Spinal cord (tissue), 9 donors: ENCODE measurements at regions not wholly inside any gene's neighbourhood (a gene's known extent, or its start where the extent isn't known, plus 50 kb on each side); places are given as distances from the start of the nearest gene placed in this dataset.
A peak's percentile ranks its signal among the peaks of the same experiment; 100 is the strongest.

ENCODE experiments used
- DNase-seq, 6 donors: peaks; one replicate each; pipeline versions ENCODE4 v3.0.0 to v3.0.0-alpha.2; 2013 to 2015; ENCODE audit warnings: low spot score in 6 of 6, low read depth in 4 of 6
- H3K27ac ChIP-seq: one replicate; pipeline ENCODE4 v1.5.1; 2013; ENCODE audit warnings: low read depth, low read length, control low read depth
- H3K27me3 ChIP-seq: one replicate; pipeline ENCODE4 v1.6.1; 2013; ENCODE audit warnings: low read length; ENCODE audit not compliant: control insufficient read depth, insufficient read depth
- H3K36me3 ChIP-seq: one replicate; pipeline ENCODE4 v1.6.1; 2013; ENCODE audit warnings: low read length; ENCODE audit not compliant: control insufficient read depth, insufficient read depth
- H3K4me1 ChIP-seq: one replicate; pipeline ENCODE4 v1.6.1; 2013; ENCODE audit warnings: low read length; ENCODE audit not compliant: control insufficient read depth, insufficient read depth
- H3K4me3 ChIP-seq: one replicate; pipeline ENCODE4 v1.5.1; 2013; ENCODE audit warnings: low read depth, low read length, control low read depth
- H3K9me3 ChIP-seq: one replicate; pipeline ENCODE4 v1.6.1; 2013; ENCODE audit warnings: low read length; ENCODE audit not compliant: control insufficient read depth, insufficient read depth
- WGBS: methylation state at CpG from one replicate; pipeline ENCODE4 v1.1.5; 2013; ENCODE audit warnings: missing lambda C conversion rate; ENCODE audit not compliant: insufficient coverage; 5-methylcytosine and 5-hydroxymethylcytosine counted together
- donor health status: healthy.

DNA sequence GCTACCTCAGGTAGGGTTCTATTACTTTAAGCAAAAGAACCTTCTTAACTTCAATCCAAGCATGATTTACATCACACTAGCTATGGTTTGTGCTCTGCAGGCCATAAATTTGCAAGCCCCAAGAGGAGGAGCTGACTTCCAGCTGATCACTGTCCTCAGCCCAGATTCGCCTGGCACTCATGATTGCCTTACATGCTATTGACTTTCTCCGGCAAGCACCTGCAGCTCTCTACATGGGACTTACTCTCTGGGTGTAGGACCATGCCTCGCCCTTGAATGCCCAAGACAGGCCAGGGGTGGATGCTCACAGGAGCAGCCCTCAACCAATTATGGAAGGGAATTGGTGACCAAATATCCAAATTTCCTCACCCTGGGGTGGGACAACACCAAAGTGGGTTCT lies 99.8 kb downstream of the ESM1 start:
- no peaks in the 10 kb centered on the region for H3K36me3 ChIP-seq
- H3K4me1 ChIP-seq = peaks cover 15% of the 10 kb centered on the region
- H3K27me3 ChIP-seq = peaks cover 24% of the 10 kb centered on the region
- no peak for DNase-seq
- 100% methylated on average over 1 of the region's 3 CpGs for WGBS
- no peak overlapping the region for H3K4me3 ChIP-seq
- no peaks in the 10 kb centered on the region for H3K9me3 ChIP-seq
- no peak overlapping the region for H3K27ac ChIP-seq

- Histone ChIP-seq H3K27me3 (peaks cover 24% of the 10 kb centered on the region), H3K4me1 (peaks cover 15% of the 10 kb centered on the region), H3K36me3 (no peaks in the 10 kb centered on the region), H3K27ac (no peak overlapping the region), H3K4me3 (no peak overlapping the region), H3K9me3 (no peaks in the 10 kb centered on the region)
- no peak for DNase-seq
- WGBS = 13% methylated on average over 18 of the region's 18 CpGs
Measured at GRCh38 chr5:54884195-54884536, 101.2 kb downstream of the ESM1 start.

DNA sequence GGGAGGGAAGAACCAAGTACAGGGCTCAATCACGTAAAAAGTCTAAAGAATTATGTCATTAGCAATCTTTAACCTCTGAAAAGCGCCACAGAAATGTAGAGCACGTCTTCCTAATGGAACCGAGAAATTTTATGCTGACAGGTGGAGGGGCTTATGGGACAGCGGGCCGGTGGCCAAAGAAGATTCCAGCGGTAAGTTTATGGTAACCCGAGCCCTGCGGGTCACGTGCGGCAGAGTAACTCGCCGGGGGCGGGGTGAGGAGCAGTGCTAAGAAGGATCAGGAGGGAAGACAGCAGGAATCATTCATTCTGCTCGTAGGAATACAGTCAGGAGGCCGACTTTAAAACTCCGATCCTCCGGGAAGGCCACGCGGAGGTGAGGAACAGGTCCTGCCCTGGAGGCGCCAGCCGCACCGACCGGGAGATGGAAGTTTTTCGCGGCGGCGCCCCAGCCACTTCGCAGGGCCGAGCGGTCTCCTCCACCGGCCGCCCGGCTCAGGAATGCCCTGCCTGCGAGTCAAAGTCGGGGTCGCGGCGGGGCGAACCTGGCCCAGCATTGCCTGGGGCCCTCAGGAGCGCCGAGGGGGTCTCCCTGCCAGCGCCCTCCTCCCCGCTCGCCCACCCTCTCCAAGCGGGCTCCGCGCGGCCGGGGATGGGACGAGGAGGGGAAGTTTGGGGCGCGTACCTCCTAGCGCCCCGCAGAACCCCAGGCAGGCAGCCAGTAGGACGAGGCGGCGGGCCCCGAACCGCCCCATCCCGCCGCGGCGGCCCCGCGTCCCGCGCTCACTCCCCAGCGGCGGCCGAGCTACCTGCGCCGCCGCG lies 101.8 kb downstream of the ESM1 start:
- Histone ChIP-seq H3K27ac (peak overlapping the region; percentile 37), H3K36me3 (no peaks in the 10 kb centered on the region), H3K4me1 (peaks cover 15% of the 10 kb centered on the region), H3K4me3 (peak overlapping the region; percentile 41), H3K27me3 (peaks cover 24% of the 10 kb centered on the region), H3K9me3 (no peaks in the 10 kb centered on the region)
- DNase-seq = peak in 5 of 6 donors; percentile 11 to 65 (median 40)
- under 1% methylated on average over 73 of the region's 75 CpGs for WGBS

DNA sequence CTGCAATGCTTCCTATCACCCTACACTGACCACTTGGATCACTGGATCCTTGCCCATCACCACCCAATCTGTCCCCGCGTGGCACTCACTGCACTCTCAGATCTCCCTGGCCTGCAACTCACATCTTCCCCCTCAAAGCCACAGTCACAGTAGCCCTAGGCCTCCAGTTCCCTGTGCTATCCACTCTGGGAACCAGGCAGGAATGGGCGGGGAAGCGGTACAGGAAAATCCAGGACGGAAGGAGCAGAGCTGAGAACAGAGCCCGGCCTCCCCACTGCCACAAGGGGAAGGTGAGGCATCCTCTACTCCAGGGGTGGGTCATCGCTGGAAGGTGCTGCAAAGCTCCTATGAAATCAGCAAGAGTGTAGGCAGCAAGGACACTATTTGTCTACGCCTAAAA lies 102.6 kb downstream of the ESM1 start:
- WGBS = 70% methylated on average over 4 of the region's 8 CpGs
- DNase-seq = no peak
- no peak overlapping the region for H3K27ac ChIP-seq
- peaks cover 24% of the 10 kb centered on the region for H3K27me3 ChIP-seq
- H3K4me1 ChIP-seq = peaks cover 15% of the 10 kb centered on the region
- no peaks in the 10 kb centered on the region for H3K36me3 ChIP-seq
- no peaks in the 10 kb centered on the region for H3K9me3 ChIP-seq
- H3K4me3 ChIP-seq = no peak overlapping the region

GRCh38 chr5:54882101-54882500 lies 103.3 kb downstream of the ESM1 start:
- no peaks in the 10 kb centered on the region for H3K36me3 ChIP-seq
- WGBS = no CpG with 5 or more reads among the region's 4 CpGs
- H3K27ac ChIP-seq = no peak overlapping the region
- peaks cover 24% of the 10 kb centered on the region for H3K27me3 ChIP-seq
- H3K4me3 ChIP-seq = no peak overlapping the region
- H3K4me1 ChIP-seq = peaks cover 15% of the 10 kb centered on the region
- no peaks in the 10 kb centered on the region for H3K9me3 ChIP-seq
- no peak for DNase-seq

DNA sequence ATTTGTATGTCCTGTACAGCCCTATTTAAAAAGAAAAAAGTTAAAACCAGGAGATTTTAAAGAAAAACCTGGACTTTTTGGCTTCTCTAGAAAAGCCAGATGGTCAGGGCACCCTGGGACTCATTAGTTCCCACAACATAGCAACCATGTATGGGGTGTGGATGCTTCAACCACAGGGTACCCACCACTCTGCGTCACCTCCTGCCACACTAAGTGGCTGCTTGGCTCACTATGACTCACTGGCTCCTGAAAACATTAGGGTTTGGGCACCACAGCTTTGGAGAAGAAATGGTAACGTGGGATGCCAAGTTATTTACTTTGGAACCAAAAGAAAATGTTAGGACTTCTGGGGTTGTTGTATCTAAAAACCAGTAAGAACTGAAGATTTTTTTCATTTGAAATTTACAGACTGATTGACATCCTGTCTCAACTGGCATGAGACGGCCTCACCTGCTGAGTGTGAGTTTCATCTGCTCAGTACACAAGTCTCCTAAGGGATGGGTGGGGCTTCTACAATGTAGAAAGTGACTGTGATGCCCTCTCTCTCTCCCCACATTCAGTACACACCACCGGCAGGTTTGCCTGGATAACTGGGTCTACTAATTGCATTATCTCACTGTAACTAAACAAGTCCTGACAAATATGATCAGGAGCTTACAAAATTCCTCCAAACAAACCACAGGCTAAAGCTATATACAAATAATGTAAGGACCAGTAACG lies 103.9 kb downstream of the ESM1 start:
- DNase-seq = no peak
- Histone ChIP-seq H3K9me3 (no peaks in the 10 kb centered on the region), H3K4me3 (no peak overlapping the region), H3K36me3 (no peaks in the 10 kb centered on the region), H3K4me1 (peaks cover 15% of the 10 kb centered on the region), H3K27me3 (peaks cover 26% of the 10 kb centered on the region), H3K27ac (no peak overlapping the region)
- WGBS = no CpG with 5 or more reads among the region's 5 CpGs

DNA sequence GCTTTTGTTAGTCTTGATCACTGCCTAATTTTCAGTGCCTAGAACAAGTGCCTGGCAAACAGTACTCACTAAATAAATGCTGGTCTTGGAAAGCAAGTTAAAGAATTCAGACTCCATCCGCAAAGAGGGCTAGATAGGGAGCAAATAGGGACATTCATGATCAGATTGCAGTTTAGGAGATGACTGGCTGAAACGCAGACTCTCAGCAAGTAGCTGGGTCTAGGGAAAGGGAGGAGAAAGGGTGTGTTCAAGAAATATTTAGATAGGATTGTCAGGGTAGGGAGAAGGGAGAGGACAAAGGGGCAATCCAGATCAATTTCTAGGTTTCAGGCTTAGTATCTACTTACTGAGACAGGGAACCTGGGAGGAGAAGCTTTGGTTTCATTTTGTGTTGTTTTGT lies 108.4 kb downstream of the ESM1 start:
- Histone ChIP-seq H3K4me3 (no peak overlapping the region), H3K27ac (no peak overlapping the region), H3K4me1 (no peaks in the 10 kb centered on the region), H3K27me3 (peaks cover 2% of the 10 kb centered on the region), H3K9me3 (no peaks in the 10 kb centered on the region), H3K36me3 (no peaks in the 10 kb centered on the region)
- 92% methylated on average over 2 of the region's 2 CpGs for WGBS
- DNase-seq = no peak

GRCh38 chr5:54876556-54876955 lies 108.8 kb downstream of the ESM1 start:
- no peak for DNase-seq
- H3K4me1 ChIP-seq = no peaks in the 10 kb centered on the region
- H3K27me3 ChIP-seq = peaks cover 2% of the 10 kb centered on the region
- H3K9me3 ChIP-seq = no peaks in the 10 kb centered on the region
- H3K4me3 ChIP-seq = no peak overlapping the region
- 82% methylated on average over 2 of the region's 6 CpGs for WGBS
- no peaks in the 10 kb centered on the region for H3K36me3 ChIP-seq
- no peak overlapping the region for H3K27ac ChIP-seq

DNA sequence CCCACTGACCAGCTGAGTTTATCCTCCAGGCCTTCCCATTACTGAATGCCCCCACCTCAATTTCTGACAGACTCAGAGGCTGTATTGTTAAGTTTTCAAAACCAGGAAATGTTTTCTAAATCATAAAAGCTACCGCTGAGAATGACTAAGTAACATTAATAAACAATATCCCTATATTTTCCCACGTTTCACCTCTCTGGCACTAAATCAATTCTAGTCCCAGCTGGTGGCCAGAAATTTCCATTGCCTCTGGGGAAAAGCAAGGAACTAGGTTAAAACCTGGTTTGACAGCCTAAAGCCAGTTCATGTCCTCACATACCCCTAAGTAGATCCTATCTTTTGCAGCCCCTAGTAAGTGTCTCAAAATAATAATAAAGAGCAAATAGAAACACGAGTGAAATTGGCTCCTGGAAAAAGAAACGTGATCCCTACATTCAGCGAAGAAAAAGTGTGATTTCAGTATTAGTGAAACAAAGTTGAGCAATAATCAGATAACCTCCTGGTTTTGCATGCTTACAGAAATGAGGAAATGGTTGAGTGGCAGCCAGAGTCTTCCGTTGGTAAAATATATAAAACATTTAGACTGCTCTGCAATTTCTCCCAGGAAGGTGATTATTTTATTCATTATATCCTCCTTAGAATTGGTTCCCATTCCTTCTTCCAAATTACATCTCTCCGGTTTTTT lies 110.9 kb downstream of the ESM1 start:
- Histone ChIP-seq H3K27me3 (peaks cover 2% of the 10 kb centered on the region), H3K4me3 (no peak overlapping the region), H3K4me1 (no peaks in the 10 kb centered on the region), H3K27ac (no peak overlapping the region), H3K9me3 (no peaks in the 10 kb centered on the region), H3K36me3 (no peaks in the 10 kb centered on the region)
- no peak for DNase-seq
- WGBS = 33% methylated on average over 1 of the region's 7 CpGs
